A673 (cell line): ENCODE measurements at regions not wholly inside any gene's neighbourhood (a gene's known extent, or its start where the extent isn't known, plus 50 kb on each side); places are given as distances from the start of the nearest gene placed in this dataset.

Source experiments
- BruUV-seq: library from RNA; stranded (reverse); fragments of 400-500 nt; replicated peaks from 2 replicates; lab custom pipeline; 2021; lab: Mats Ljungman, UMichigan
- CTCF ChIA-PET: fragments of 300-600 bp; sonication (Branson Sonifier 250); formaldehyde crosslinking; loops from one replicate; lab custom pipeline; 2022; ENCODE audit warnings: antibody characterized with exemption; lab: Charles Lee
- POLR2A ChIA-PET: fragments of 300-600 bp; sonication (Branson Sonifier 250); formaldehyde crosslinking; loops from one replicate; lab custom pipeline; 2022; ENCODE audit warnings: antibody characterized with exemption; ENCODE audit not compliant: low non-redundant PET; lab: Charles Lee
- DNase-seq: peaks from one replicate; pipeline ENCODE4 v3.0.0-alpha.2; 2015; ENCODE audit warnings: low spot score
- H3K27ac ChIP-seq: fragments of 200-600 bp; sonication (generic); 2 replicates; pipeline ENCODE4 v1.5.1; 2016; ENCODE audit warnings: mixed run types, low read depth, mild to moderate bottlenecking, mixed read lengths, antibody characterized with exemption, low read length; ENCODE audit not compliant: poor library complexity, severe bottlenecking
- H3K27me3 ChIP-seq: fragments of 200-600 bp; sonication (generic); replicated peaks from 2 replicates; pipeline ENCODE4 v1.6.1; 2017; ENCODE audit warnings: mixed run types, low read depth, mild to moderate bottlenecking, mixed read lengths, antibody characterized with exemption, low read length; ENCODE audit not compliant: insufficient read depth, poor library complexity
- H3K36me3 ChIP-seq: fragments of 200-600 bp; sonication (generic); 2 replicates; pipeline ENCODE4 v1.6.1; 2016; ENCODE audit warnings: mixed run types, mild to moderate bottlenecking, mixed read lengths, antibody characterized with exemption, low read length; ENCODE audit not compliant: insufficient read depth, poor library complexity, severe bottlenecking
- H3K4me1 ChIP-seq: fragments of 200-600 bp; sonication (generic); 2 replicates; pipeline ENCODE4 v1.6.1; 2017; ENCODE audit warnings: mixed run types, mild to moderate bottlenecking, mixed read lengths, antibody characterized with exemption, low read length; ENCODE audit not compliant: insufficient read depth, poor library complexity, severe bottlenecking
- H3K4me3 ChIP-seq: fragments of 200-600 bp; sonication (generic); 2 replicates; pipeline ENCODE4 v1.5.1; 2016; ENCODE audit warnings: low read depth, mixed run types, mild to moderate bottlenecking, mixed read lengths, low read length; ENCODE audit not compliant: poor library complexity, severe bottlenecking
- H3K9me3 ChIP-seq: fragments of 200-600 bp; sonication (generic); 2 replicates; pipeline ENCODE4 v1.6.1; 2016; ENCODE audit warnings: mixed run types, low read depth, mild to moderate bottlenecking, mixed read lengths, antibody characterized with exemption, low read length; ENCODE audit not compliant: poor library complexity, severe bottlenecking
- CTCF ChIP-seq: fragments of 300-800, 200-600 bp; sonication (generic); conservative IDR thresholded peaks from 2 replicates; pipeline ENCODE4 v1.5.1; 2017; ENCODE audit warnings: low read depth, mild to moderate bottlenecking, antibody characterized with exemption, low read length, moderate library complexity, mixed read lengths
- EZH2 ChIP-seq: fragments of 200-600 bp; sonication (generic); IDR thresholded peaks from 2 replicates; pipeline ENCODE4 v1.6.1; 2017; ENCODE audit warnings: borderline replicate concordance, low read depth, mild to moderate bottlenecking, mixed read lengths, antibody characterized with exemption, low read length; ENCODE audit not compliant: poor library complexity, severe bottlenecking
- intact Hi-C: fragments of 100-400 bp; cut with micrococcal nuclease; formaldehyde crosslinking; loops from one replicate; pipeline ENCODE4 v1.10.0; 2022; ENCODE audit not compliant: unreplicated experiment

GRCh38 chr16:51707666-51708065, 556.6 kb upstream of the SALL1 start:
- H3K9me3 ChIP-seq, result peaks cover 4% of the 10 kb centered on the region
- H3K4me3 ChIP-seq, result no peak overlapping the region
- H3K36me3 ChIP-seq, result no peaks in the 10 kb centered on the region
- no peak for TF ChIP-seq EZH2
- no peak for TF ChIP-seq CTCF
- POLR2A ChIA-PET, result no interaction called here
- CTCF ChIA-PET, result no interaction called here
- no TSS peak for BruUV-seq
- no peak overlapping the region for H3K27ac ChIP-seq
- no peaks in the 10 kb centered on the region for H3K27me3 ChIP-seq
- DNase-seq, result no peak
- intact Hi-C loops, result no loop called here
- no peaks in the 10 kb centered on the region for H3K4me1 ChIP-seq

GRCh38 chr16:51705142-51705541, 554.1 kb upstream of the SALL1 start:
- no TSS peak for BruUV-seq
- Histone ChIP-seq H3K4me3 (no peak overlapping the region), H3K27ac (no peak overlapping the region), H3K9me3 (peaks cover 4% of the 10 kb centered on the region), H3K4me1 (no peaks in the 10 kb centered on the region), H3K36me3 (no peaks in the 10 kb centered on the region), H3K27me3 (no peaks in the 10 kb centered on the region)
- intact Hi-C loops, result no loop called here
- DNase-seq, result no peak
- ChIA-PET POLR2A (no interaction called here), CTCF (no interaction called here)
- no peak for TF ChIP-seq EZH2
- TF ChIP-seq CTCF, result no peak

- no TSS peak for BruUV-seq
- DNase-seq, result no peak
- H3K36me3 ChIP-seq, result no peaks in the 10 kb centered on the region
- intact Hi-C loops, result no loop called here
- TF ChIP-seq CTCF (no peak), EZH2 (no peak)
- no peaks in the 10 kb centered on the region for H3K27me3 ChIP-seq
- no peak overlapping the region for H3K27ac ChIP-seq
- ChIA-PET POLR2A (no interaction called here), CTCF (no interaction called here)
- H3K4me3 ChIP-seq, result no peak overlapping the region
- no peaks in the 10 kb centered on the region for H3K4me1 ChIP-seq
- peaks cover 4% of the 10 kb centered on the region for H3K9me3 ChIP-seq
Measured at GRCh38 chr16:51701025-51701424, 550.0 kb upstream of the SALL1 start.
